Prostate gland (tissue), 2 donors: ENCODE measurements at regions not wholly inside any gene's neighbourhood (a gene's known extent, or its start where the extent isn't known, plus 50 kb on each side); places are given as distances from the start of the nearest gene placed in this dataset.

Source experiments
- CTCF ChIP-seq, 4 experiments: fragments of 200-600 bp in 2 of 4; fragments of 450-650 bp in 2 of 4; sonication (generic) in 2 of 4; IDR thresholded peaks; 1 replicate in 3 of 4; 2 replicates in 1 of 4; pipeline ENCODE4 v1.5.1; 2016 to 2019; ENCODE audit warnings: antibody characterized with exemption in 4 of 4, mild to moderate bottlenecking in 2 of 4, moderate library complexity in 2 of 4
- POLR2AphosphoS5 ChIP-seq: sonication (generic); formaldehyde crosslinking; IDR thresholded peaks from one replicate; pipeline ENCODE4 v1.6.1; 2017; ENCODE audit warnings: antibody characterized with exemption

DNA sequence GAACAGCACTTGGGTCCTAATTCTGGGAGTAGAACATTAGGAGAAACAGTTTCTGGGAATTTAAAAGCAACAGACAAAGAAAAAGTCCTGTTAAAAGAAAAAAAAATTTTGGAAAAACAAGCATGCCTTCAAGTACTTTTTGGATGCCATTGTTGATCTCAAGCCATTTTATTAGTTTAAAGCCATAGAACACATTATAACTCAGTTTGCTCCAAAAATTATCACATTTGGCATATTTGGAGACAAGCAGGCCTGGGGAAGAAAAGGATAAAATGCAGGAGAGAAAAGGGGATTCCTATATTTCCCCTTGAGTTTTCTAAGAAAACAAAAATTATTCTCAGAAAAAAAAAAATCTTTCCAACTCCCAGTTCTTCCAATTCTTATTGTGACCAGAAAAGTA lies 146.8 kb downstream of the TENT5C start:
- TF ChIP-seq CTCF (IDR thresholded peaks at IDR 0.05) (no peak), POLR2AphosphoS5 (no peak)
